HL-60/S4 treated with phorbol 12-myristate 13-acetate at 8.2 ng/mL for 4 days and 3 days (cell line): ENCODE measurements at regions not wholly inside any gene's neighbourhood (a gene's known extent, or its start where the extent isn't known, plus 50 kb on each side); places are given as distances from the start of the nearest gene placed in this dataset.
"Not testable (repeated sequence)": the region's sequence is repeated elsewhere in the genome, so short reads cannot be mapped to it uniquely, and the experiment has no call there.

Experiments used
- in situ Hi-C: fragments of 300-500 bp; cut with MboI; formaldehyde crosslinking; loops from 2 replicates; pipeline ENCODE4 v1.15.0; 2022; ENCODE audit warnings: low sequenced_read_pairs

DNA sequence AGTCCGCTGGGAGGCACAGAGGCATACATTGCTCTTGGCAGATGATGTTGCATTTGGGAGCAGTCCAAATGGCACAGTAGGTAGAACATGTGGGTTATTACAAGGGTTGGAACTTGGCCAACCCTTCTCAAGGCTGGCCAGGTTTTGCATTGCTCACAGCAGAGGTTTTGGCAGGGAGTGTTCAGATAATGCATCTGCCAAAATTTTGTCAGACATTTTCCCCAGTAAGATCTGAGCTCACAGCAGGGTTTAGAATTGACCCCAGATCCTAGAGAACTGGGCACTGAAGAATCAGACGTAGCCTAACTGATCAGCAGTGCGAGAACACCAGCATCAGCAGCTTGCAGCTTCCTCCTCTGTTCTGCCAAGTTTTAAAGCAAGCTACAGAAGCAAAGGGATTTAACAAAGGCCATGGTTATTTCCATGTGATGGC is 468.8 kb upstream of the KIF2B start:
- in situ Hi-C loops, result no loop called here

DNA sequence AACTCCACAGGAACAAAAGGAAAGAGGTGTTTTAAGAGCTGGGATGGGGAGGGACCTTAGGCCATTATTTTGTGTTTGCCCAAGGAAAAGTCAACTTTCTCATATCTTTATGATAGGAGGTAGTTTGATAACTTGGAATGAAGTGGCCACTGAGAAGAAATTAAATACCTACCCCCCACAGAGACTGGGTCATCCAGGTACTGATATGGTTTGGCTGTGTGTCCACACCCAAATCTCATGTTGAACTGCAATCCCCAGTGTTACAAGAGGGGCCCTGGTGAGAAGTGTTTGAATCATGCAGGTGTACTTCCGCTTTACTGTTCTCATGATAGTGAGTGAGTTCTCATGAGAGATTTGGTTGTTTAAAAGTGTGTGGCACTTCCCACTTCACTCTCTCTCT is 477.9 kb upstream of the KIF2B start:
- in situ Hi-C loops, result no loop called here

DNA sequence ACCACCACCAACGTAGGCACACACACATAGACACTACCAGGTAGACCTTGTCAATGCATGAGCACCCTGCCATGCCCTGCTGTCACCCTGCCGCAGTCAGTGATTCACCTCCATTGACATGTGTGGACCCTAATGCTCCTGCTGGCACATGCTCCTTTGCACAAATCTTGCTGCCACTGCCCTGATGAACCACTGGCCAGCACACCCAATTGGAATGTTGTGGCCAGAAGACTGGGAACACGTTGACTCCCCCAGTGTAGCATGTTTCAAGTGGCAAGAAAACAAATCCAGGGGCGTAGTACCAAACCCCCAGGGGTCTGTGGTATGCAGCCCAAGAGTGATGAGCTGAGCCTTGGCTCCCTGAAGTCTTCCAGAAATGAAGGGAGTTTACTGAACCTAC is 486.4 kb upstream of the KIF2B start:
- in situ Hi-C loops, result no loop called here

DNA sequence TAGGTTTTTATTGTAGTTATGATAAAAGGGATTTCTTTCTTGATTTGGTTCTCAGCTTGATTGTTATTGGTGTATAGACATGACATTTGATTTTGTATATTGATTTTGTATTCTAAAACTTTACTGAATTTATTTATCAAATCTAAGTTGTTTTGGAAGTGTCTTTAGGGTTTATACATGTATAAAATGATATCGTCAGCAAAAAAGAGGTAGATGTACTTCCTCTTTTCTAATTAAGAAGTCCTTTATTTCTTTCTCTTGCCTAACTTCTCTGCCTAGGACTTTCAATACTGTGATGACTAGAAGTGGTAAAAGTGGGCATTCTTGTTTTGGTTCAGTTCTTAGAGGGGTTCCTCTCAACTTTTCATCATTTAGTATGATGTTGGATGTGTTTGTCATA is 487.3 kb upstream of the KIF2B start:
- in situ Hi-C loops, result no loop called here

DNA sequence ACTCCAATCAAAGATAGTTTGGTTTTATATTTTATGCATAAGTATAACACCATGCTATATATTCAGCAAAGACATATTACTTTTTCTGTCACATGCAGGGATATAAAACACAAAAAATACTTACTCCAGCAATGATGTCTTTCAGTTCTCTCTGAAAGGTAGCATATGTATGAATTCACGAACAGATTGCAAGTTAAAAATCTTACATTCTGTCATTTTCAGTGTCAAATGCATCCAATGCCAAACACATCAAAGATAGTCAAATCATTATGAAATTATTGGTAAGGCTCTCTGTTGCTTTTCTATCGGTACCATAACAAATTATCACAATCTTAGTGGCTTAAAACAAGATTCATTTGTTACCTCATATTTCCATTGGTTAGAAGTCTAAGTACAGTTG is 492.0 kb upstream of the KIF2B start:
- in situ Hi-C loops, result no loop called here

DNA sequence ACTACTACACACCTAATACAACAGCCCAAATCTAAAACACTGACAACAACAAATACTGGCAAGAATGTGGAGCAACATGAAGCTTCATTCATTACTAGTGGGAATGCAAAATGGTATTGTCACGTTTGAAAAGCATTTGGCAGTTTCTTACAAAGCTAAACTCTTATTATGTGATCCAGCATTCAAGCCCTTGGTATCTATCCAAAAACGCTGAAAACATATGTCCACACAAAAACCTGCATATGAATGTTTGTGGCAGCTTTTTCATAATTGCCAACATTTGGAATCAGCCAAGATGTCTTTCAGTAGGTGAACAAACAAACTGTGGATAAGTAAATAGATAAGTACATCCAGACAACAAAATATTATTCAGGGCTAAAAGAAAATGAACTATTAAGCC is 501.1 kb upstream of the KIF2B start:
- in situ Hi-C loops, result no loop called here

DNA sequence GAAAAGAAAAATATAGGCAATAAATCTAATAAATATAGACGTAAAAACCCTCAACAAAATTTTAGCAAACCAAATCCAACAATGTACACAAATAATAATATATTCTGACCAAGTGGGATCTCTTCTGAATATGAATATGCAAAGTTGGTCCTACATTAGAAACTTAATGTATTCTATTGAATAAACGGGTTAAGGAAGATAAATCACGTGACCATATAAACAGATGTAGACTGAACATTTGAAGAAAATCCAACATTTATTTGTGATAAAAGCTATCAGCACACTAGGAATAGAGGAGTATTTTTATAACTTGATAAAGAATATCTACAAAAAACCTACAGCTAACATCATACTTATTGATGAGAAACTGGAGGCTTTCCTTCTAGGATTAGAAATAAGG is 502.8 kb upstream of the KIF2B start:
- in situ Hi-C loops, result no loop called here

- in situ Hi-C loops, result no loop called here
These were observed 505.7 kb upstream of the KIF2B start for GRCh38 chr17:53316988-53317387.

DNA sequence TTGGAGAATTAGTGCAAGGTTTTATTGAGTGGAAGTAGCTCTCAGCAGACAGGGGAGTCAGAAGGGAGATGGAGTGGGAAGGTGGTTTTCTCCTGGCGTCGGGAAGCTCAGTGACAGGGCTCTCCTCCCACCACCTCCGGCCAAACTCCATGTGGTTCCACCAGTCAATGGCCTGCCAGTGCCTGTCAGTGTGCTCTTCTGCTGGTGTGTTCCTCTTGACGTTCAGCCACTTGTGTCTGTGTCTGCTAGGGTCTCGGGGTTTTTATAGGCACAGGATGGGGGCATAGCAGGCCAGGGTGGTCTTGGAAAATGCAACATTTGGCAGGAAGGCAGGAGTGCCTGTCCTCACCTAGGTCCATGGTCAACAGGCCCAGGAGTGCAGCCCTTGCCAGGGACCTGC is 506.7 kb upstream of the KIF2B start:
- in situ Hi-C loops, result no loop called here

DNA sequence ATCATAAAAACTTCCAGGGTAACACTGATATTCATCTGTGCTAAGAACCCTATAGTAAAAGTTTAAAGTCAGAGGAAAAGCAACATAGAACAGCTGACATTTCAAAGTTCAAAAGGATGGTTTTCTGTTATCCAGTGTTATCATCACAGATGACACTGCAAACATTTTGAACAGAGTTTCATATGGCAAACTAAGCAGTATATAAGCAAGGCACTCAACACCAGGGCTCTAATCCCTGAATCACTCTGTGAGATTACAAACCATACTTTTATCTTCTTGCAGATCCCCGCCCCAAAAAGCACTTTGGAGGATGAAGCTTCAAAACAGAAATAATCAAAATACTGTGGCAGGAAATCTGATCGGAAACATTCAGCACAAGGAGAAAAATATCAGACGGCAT is 508.2 kb upstream of the KIF2B start:
- in situ Hi-C loops, result no loop called here

DNA sequence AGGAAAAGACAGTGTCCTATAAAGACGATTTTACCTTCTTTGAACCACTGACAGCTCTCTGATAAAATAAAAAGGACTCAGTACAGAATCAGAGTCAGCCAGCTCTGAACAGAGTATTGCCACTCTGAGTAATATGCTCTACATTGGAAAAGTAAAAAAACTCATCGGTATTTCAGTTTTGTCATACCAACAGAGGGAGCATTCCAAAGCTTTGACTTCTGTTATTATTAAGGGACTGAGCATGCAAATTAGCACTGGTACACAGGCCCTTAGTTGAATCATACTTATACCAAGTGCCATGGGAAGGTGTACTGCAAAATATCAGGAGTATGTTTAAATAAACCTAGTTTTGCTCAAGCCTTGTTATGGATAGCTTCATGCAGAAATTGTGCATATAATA is 509.0 kb upstream of the KIF2B start:
- in situ Hi-C loops, result no loop called here

DNA sequence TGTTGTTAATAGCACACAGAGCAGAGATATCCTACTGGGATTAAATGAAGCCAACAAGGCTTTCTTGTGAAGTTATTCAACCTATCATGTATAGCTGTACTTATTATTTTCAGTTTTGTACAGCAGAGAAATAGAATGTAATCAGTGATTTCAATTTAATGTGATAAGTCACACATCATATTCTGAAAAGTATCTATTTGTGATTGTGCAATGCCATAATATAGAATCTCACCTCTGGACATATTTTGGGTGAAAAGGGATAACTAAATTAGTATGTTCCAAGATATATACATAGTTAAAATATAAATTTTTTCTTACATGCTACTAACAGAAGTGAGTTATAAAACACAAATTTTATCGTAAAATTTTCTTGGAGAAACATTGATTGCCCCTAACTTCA is 544.3 kb upstream of the KIF2B start:
- in situ Hi-C loops, result no loop called here

DNA sequence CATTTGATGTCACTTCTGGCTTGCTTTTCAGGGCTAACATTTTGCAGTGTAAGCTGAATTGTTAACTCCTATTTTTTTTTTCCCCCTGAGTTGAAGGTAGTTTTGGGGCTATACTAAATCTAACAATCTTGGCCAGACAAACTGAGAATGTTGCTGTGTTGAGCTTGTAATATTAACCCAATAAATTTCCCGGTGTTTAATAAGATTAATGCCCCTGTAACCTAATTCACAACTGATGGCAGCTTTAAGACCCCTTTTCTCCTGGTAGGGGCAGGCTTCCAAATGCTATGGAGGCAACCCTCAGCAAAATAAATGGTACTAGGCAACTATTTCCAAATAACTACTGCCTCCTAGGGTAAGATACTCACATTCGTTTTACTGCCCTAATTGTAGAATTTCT is 549.6 kb upstream of the KIF2B start:
- in situ Hi-C loops, result no loop called here

GRCh38 chr17:53270936-53271335 is 551.8 kb upstream of the KIF2B start:
- in situ Hi-C loops, result no loop called here

GRCh38 chr17:53264730-53265129 is 558.0 kb upstream of the KIF2B start:
- in situ Hi-C loops, result no loop called here

DNA sequence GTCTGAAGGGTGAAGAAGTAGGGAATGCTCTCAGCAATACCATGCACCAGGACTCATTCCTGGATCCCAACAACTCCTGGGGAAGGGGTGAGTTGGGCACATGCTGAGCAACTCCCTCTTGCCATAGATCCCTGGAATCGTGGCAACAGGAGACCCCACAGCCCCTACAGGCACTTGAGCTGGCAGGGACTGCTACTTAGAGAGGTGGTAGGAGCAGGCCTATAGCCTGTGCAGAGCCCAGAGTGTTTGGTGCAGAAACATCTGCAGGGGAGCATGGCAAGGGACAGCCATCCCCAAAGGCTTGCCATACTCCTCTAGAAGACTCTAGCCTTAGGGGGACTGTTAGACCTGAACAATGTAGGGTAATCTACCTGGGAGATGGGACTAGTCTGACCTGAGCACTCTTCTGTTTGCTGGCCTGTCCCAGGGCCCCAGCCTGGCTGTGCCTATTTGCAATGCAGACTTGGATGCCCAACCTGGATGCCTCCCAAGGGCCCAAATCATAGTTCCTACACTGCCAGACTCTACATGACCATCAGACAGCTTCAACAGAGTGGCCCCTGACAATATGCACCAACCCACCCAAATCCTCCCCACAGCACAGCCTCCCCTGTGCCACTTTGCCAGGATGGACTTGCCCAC is 568.6 kb upstream of the KIF2B start:
- in situ Hi-C loops, result no loop called here

- in situ Hi-C loops, result no loop called here
These were observed 573.7 kb upstream of the KIF2B start for GRCh38 chr17:53249036-53249435.

- in situ Hi-C loops, result no loop called here
These were observed 588.6 kb upstream of the KIF2B start for GRCh38 chr17:53234138-53234537.

- in situ Hi-C loops, result no loop called here
These were observed 595.2 kb upstream of the KIF2B start for GRCh38 chr17:53227514-53227913.

GRCh38 chr17:53227111-53227510 is 595.6 kb upstream of the KIF2B start:
- in situ Hi-C loops, result no loop called here

GRCh38 chr17:53219821-53220220 is 602.9 kb upstream of the KIF2B start:
- in situ Hi-C loops, result no loop called here

GRCh38 chr17:53218723-53219122 is 604.0 kb upstream of the KIF2B start:
- in situ Hi-C loops, result no loop called here

DNA sequence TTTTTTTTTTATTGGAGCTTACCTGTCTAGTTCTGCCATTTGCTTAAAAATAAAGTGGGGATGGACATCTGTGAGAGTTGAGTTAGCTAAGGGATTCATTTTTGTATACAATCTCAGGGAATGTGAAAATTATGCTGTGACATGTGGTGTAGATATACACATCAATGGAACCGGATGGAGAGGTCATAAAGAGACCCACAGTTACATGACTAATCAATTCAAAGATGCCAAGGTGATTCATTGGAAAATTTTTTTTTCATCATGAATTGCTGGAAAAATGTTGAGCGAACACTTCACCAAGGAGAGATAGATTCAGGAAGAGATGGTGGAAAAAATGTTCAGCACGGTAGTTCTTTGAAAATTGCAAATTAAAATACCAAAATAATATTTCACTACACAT is 605.4 kb upstream of the KIF2B start:
- in situ Hi-C loops, result no loop called here

DNA sequence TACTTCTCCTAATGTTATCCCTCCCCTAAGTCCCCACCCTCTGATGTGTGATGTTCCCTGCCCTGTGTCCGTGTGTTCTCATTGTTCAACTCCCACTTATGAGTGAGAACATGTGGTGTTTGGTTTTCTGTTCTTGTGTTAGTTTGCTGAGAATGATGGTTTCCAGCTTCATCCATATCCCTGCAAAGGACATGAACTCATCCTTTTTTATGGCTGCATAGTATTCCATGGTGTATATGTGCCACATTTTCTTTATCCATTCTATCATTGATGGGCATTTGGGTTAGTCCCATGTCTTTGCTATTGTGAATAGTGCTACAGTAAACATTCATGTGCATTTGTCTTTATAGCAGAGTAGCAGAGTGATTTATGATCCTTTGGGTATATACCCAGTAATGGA is 613.8 kb upstream of the KIF2B start:
- in situ Hi-C loops, result not testable (repeated sequence)
